HCT116 (cell line): ENCODE measurements at regions not wholly inside any gene's neighbourhood (a gene's known extent, or its start where the extent isn't known, plus 50 kb on each side); places are given as distances from the start of the nearest gene placed in this dataset.
A peak's percentile ranks its signal among the peaks of the same experiment; 100 is the strongest.
"Not testable (repeated sequence)": the region's sequence is repeated elsewhere in the genome, so short reads cannot be mapped to it uniquely, and the experiment has no call there.

Source experiments
- ATAC-seq: fragments of 200-7000 bp; cut with Tn5 transposase; 2 replicates; pipeline ENCODE4 v1.9.1; 2020; ENCODE audit warnings: mild to moderate bottlenecking, moderate library complexity
- BruUV-seq: library from RNA; stranded (reverse); fragments of 400-500 nt; replicated peaks from 2 replicates; lab custom pipeline; 2021; lab: Mats Ljungman, UMichigan
- CTCF ChIA-PET: fragments of 300-600 bp; sonication (Branson Sonifier 250); formaldehyde crosslinking; loops from one replicate; lab custom pipeline; 2021; ENCODE audit warnings: antibody characterized with exemption; lab: Charles Lee
- POLR2A ChIA-PET: fragments of 300-600, 350-600 bp; sonication (Branson Sonifier 250); formaldehyde crosslinking; loops from one replicate; lab custom pipeline; 2021; ENCODE audit warnings: antibody characterized with exemption; lab: Charles Lee
- RAD21 ChIA-PET, 2 experiments: fragments of 300-600 bp; sonication (Branson Sonifier 250); formaldehyde crosslinking; loops; one replicate each; lab custom pipeline; 2023; ENCODE audit warnings: low total read pairs in 2 of 2; ENCODE audit not compliant: uncharacterized antibody in 2 of 2, unreplicated experiment in 2 of 2, low non-redundant PET in 1 of 2; lab: Charles Lee
- DNase-seq: peaks from one replicate; pipeline ENCODE4 v3.0.0-alpha.2; 2010; ENCODE audit warnings: low read depth, low spot score
- H2AFZ ChIP-seq: fragments of 200-600 bp; shearing (Covaris generic), sonication (generic); 2 replicates; pipeline ENCODE4 v1.6.1; 2017; ENCODE audit warnings: low read depth, mixed run types, mixed read lengths, antibody characterized with exemption, low read length; ENCODE audit not compliant: poor library complexity, severe bottlenecking
- H3K27ac ChIP-seq: 2 replicates; pipeline ENCODE4 v1.5.1; 2012; ENCODE audit warnings: low read depth, low read length
- H3K27me3 ChIP-seq: fragments of 200-600 bp; sonication (generic); 2 replicates; pipeline ENCODE4 v1.6.1; 2016; ENCODE audit warnings: mixed run types, low read length, mixed read lengths; ENCODE audit not compliant: insufficient read depth
- H3K36me3 ChIP-seq, 2 experiments: fragments of 200-500 bp in 1 of 2; fragments of 200-600 bp in 1 of 2; sonication (Bioruptor generic) in 1 of 2; sonication (generic) in 1 of 2; 2 replicates each; pipeline versions ENCODE4 v1.5.1 to v1.6.1; 2014 to 2016; ENCODE audit warnings: low read length in 2 of 2, inconsistent platforms in 1 of 2, mixed read lengths in 1 of 2, mixed run types in 1 of 2; ENCODE audit not compliant: insufficient read depth in 2 of 2, control insufficient read depth in 1 of 2
- H3K4me1 ChIP-seq, 2 experiments: fragments of 200-600 bp in 1 of 2; sonication (generic) in 1 of 2; 2 replicates each; pipeline versions ENCODE4 v1.5.1 to v1.6.1; 2012 to 2017; ENCODE audit warnings: low read length in 2 of 2, inconsistent platforms in 1 of 2, mild to moderate bottlenecking in 1 of 2, mixed read lengths in 1 of 2, mixed run types in 1 of 2, moderate library complexity in 1 of 2; ENCODE audit not compliant: insufficient read depth in 2 of 2, control insufficient read depth in 1 of 2
- H3K4me2 ChIP-seq: fragments of 200-600 bp; sonication (generic); 2 replicates; pipeline ENCODE4 v1.6.1; 2017; ENCODE audit warnings: mixed run types, low read length, mixed read lengths
- H3K4me3 ChIP-seq, 2 experiments: fragments of 200-600 bp in 1 of 2; sonication (generic) in 1 of 2; replicated peaks in 1 of 2; 2 replicates each; pipeline ENCODE4 v1.5.1; 2011 to 2016; ENCODE audit warnings: low read length in 2 of 2, control low read depth in 1 of 2, low read depth in 1 of 2, mild to moderate bottlenecking in 1 of 2, mixed read lengths in 1 of 2, mixed run types in 1 of 2
- H3K79me2 ChIP-seq: fragments of 200-600 bp; sonication (generic); 2 replicates; pipeline ENCODE4 v1.6.1; 2017; ENCODE audit warnings: mild to moderate bottlenecking, mixed run types, low read length, moderate library complexity, mixed read lengths; ENCODE audit not compliant: insufficient read depth
- H3K9ac ChIP-seq: fragments of 200-600 bp; sonication (generic); 2 replicates; pipeline ENCODE4 v1.6.1; 2016; ENCODE audit warnings: low read length, mixed read lengths
- H3K9me2 ChIP-seq: fragments of 200-600 bp; sonication (generic), shearing (Covaris generic); 2 replicates; pipeline ENCODE4 v1.6.1; 2017; ENCODE audit warnings: mixed run types, mild to moderate bottlenecking, moderate library complexity; ENCODE audit not compliant: insufficient read depth
- H3K9me3 ChIP-seq, 2 experiments: fragments of 200-500 bp in 1 of 2; fragments of 200-600 bp in 1 of 2; sonication (Bioruptor generic) in 1 of 2; sonication (generic) in 1 of 2; 2 replicates each; pipeline ENCODE4 v1.6.1; 2014 to 2017; ENCODE audit warnings: low read length in 2 of 2, mixed read lengths in 2 of 2, inconsistent platforms in 1 of 2, low read depth in 1 of 2, mild to moderate bottlenecking in 1 of 2, mixed run types in 1 of 2, moderate library complexity in 1 of 2; ENCODE audit not compliant: control insufficient read depth in 1 of 2, insufficient read depth in 1 of 2
- H4K20me1 ChIP-seq: fragments of 200-600 bp; sonication (generic), shearing (Covaris generic); 2 replicates; pipeline ENCODE4 v1.6.1; 2017; ENCODE audit warnings: mixed run types, mild to moderate bottlenecking, moderate library complexity; ENCODE audit not compliant: insufficient read depth
- CEBPB ChIP-seq: IDR thresholded peaks from 2 replicates; pipeline ENCODE4 v1.6.1; 2012; ENCODE audit warnings: low read depth
- CTCF ChIP-seq, 3 experiments: fragments of 200-600 bp in 1 of 3; sonication (generic) in 1 of 3; IDR thresholded peaks in 2 of 3; conservative IDR thresholded peaks in 1 of 3; 2 replicates each; pipeline ENCODE4 v1.5.1; 2012 to 2017; ENCODE audit warnings: low read depth in 2 of 3, low read length in 2 of 3, antibody characterized with exemption in 1 of 3, borderline replicate concordance in 1 of 3, control low read depth in 1 of 3, mild to moderate bottlenecking in 1 of 3, mixed read lengths in 1 of 3, mixed run types in 1 of 3, moderate library complexity in 1 of 3; ENCODE audit not compliant: insufficient read depth in 1 of 3
- EGR1 ChIP-seq: IDR thresholded peaks from 2 replicates; pipeline ENCODE4 v1.6.1; 2012; ENCODE audit warnings: low read depth
- ELF1 ChIP-seq: IDR thresholded peaks from 2 replicates; pipeline ENCODE4 v1.6.1; 2012; ENCODE audit warnings: low read depth, borderline replicate concordance
- FOSL1 ChIP-seq: IDR thresholded peaks from 2 replicates; pipeline ENCODE4 v1.6.1; 2012; ENCODE audit warnings: low read depth
- JUND ChIP-seq: IDR thresholded peaks from 2 replicates; pipeline ENCODE4 v1.6.1; 2012
- POLR2A ChIP-seq: IDR thresholded peaks from 2 replicates; pipeline ENCODE4 v1.7.0; 2011; ENCODE audit warnings: borderline replicate concordance; ENCODE audit not compliant: insufficient read depth, insufficient read length; ENCODE audit errors: extremely low read depth
- RAD21 ChIP-seq: IDR thresholded peaks from 2 replicates; pipeline ENCODE4 v1.6.1; 2012; ENCODE audit warnings: low read depth, mild to moderate bottlenecking
- SIN3A ChIP-seq: IDR thresholded peaks from 2 replicates; pipeline ENCODE4 v1.6.1; 2012; ENCODE audit warnings: low read depth
- TCF7L2 ChIP-seq: IDR thresholded peaks from 2 replicates; pipeline ENCODE4 v1.7.0; 2011; ENCODE audit warnings: borderline replicate concordance, inconsistent platforms; ENCODE audit not compliant: insufficient read depth, insufficient read length; ENCODE audit errors: extremely low read depth
- YY1 ChIP-seq: IDR thresholded peaks from 2 replicates; pipeline ENCODE4 v1.6.1; 2011; ENCODE audit warnings: low read length, low read depth, moderate library complexity, mild to moderate bottlenecking; ENCODE audit not compliant: insufficient replicate concordance; ENCODE audit errors: extremely low read depth
- ZFX ChIP-seq: fragments of 450-650 bp; IDR thresholded peaks from 2 replicates; pipeline ENCODE4 v1.6.1; 2017
- intact Hi-C: fragments of 100-400 bp; cut with micrococcal nuclease; formaldehyde crosslinking; loops from 2 replicates; pipeline ENCODE4 v1.10.0; 2022
- TF ChIP-seq, protein P1 (sequence below): IDR thresholded peaks from 2 replicates; pipeline ENCODE4 v1.6.1; 2011; ENCODE audit warnings: mild to moderate bottlenecking, low read length, moderate library complexity; ENCODE audit not compliant: insufficient replicate concordance; ENCODE audit errors: extremely low read depth
- TF ChIP-seq, protein P2 (sequence below): IDR thresholded peaks from 2 replicates; pipeline ENCODE4 v1.6.1; 2012

DNA sequence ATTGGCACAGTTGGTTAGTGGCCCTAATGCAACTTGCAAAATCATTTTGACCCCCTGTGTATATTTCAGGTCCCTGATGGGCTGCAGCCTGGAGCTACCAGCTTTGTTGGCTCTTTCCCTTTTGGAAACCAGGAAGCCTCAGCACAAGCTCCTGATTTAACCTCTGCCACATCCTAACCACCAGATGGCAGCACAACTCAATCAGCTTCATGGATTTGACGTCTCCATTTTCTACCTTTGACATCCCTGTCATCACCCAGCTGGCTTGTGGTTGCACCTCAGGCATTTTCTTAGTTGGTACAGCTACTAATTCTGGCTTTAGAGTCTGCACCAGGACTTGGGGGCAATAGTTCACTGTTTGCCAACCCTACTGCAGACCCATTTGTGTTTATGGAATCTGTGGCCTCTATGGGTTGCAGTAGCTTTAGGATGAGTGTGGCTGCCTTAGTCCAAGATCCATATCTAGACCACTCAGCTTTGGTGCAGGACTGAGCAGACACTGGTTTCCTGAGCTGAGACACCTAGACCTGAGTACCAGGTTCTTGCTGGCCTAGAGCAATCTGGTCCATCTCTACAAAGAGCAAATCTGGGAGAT is 456.2 kb downstream of the REEP3 start:
- no peak overlapping the region for H3K9ac ChIP-seq
- TF ChIP-seq RAD21 (peak; percentile 58), YY1 (peak; percentile 42), SIN3A (no peak), ELF1 (no peak), JUND (no peak), EGR1 (no peak), ZFX (no peak), CEBPB (no peak), POLR2A (no peak), FOSL1 (no peak), TCF7L2 (no peak), CTCF (IDR thresholded peaks at IDR 0.05 in 2 of 3, conservative IDR thresholded peaks at IDR 0.05 in 1 of 3; ENCODE audit: borderline replicate concordance in 1 of 3, insufficient read depth in 1 of 3, low read depth in 2 of 3, low read length in 2 of 3) (peak; percentile 48 to 82 (median 75); a peak in 5 of 6 replicates)
- TF ChIP-seq, protein P1, sequence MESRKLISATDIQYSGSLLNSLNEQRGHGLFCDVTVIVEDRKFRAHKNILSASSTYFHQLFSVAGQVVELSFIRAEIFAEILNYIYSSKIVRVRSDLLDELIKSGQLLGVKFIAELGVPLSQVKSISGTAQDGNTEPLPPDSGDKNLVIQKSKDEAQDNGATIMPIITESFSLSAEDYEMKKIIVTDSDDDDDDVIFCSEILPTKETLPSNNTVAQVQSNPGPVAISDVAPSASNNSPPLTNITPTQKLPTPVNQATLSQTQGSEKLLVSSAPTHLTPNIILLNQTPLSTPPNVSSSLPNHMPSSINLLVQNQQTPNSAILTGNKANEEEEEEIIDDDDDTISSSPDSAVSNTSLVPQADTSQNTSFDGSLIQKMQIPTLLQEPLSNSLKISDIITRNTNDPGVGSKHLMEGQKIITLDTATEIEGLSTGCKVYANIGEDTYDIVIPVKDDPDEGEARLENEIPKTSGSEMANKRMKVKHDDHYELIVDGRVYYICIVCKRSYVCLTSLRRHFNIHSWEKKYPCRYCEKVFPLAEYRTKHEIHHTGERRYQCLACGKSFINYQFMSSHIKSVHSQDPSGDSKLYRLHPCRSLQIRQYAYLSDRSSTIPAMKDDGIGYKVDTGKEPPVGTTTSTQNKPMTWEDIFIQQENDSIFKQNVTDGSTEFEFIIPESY, result no peak
- TF ChIP-seq, protein P2, sequence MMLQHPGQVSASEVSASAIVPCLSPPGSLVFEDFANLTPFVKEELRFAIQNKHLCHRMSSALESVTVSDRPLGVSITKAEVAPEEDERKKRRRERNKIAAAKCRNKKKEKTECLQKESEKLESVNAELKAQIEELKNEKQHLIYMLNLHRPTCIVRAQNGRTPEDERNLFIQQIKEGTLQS, result no peak
- H3K9me2 ChIP-seq, result no peaks in the 10 kb centered on the region
- BruUV-seq, result no TSS peak
- H3K36me3 ChIP-seq, result no peaks in the 10 kb centered on the region
- DNase-seq (peak; percentile 50), ATAC-seq (peak; percentile 78)
- H3K9me3 ChIP-seq, result no peaks in the 10 kb centered on the region
- intact Hi-C loops, result no loop called here
- H3K4me1 ChIP-seq, result peaks cover 2 to 6% of the 10 kb centered on the region in 2 experiments; a peak in 2 of 4 replicates
- no peaks in the 10 kb centered on the region for H4K20me1 ChIP-seq
- no peak overlapping the region for H3K27ac ChIP-seq
- H3K27me3 ChIP-seq, result no peaks in the 10 kb centered on the region
- CTCF ChIA-PET, result interaction anchor here (0.6 to 2.6 kb wide), 24 partner anchors 8 to 158 kb away, joined by 3 to 90 read pairs (median 4); no protein-coding TSS in a partner anchor
- H3K79me2 ChIP-seq, result no peaks in the 10 kb centered on the region
- peak overlapping the region; percentile 70 for H2AFZ ChIP-seq
- POLR2A ChIA-PET, result interaction anchor here (1.1 kb wide), 1 partner anchor 111 kb away, joined by 5 read pairs; no protein-coding TSS in a partner anchor
- RAD21 ChIA-PET, result interaction anchor here (0.9 to 1.3 kb wide), 4 partner anchors 90 to 111 kb away, joined by 3 to 7 read pairs (median 4); no protein-coding TSS in a partner anchor
- no peak overlapping the region for H3K4me2 ChIP-seq
- no peak overlapping the region for H3K4me3 ChIP-seq

- H3K27ac ChIP-seq, POLR2A ChIA-PET, H3K27me3 ChIP-seq, ATAC-seq, H3K9me2 ChIP-seq, H3K4me2 ChIP-seq, H4K20me1 ChIP-seq, H3K9me3 ChIP-seq, CTCF ChIA-PET, DNase-seq, H3K79me2 ChIP-seq, intact Hi-C loops, H3K36me3 ChIP-seq, BruUV-seq, H3K4me1 ChIP-seq, H2AFZ ChIP-seq, H3K4me3 ChIP-seq, H3K9ac ChIP-seq, RAD21 ChIA-PET: not testable (repeated sequence)
These were observed 459.7 kb downstream of the REEP3 start for GRCh38 chr10:63980870-63981269.
